Activated CD4-positive, alpha-beta T cell treated with anti-CD3 and anti-CD28 coated beads, Interleukin-2, Interleukin-4, amounts not matched to agents 100 ng/mL and 50 ng/mL, durations not matched to agents 16 hours and 8 hours (primary cell): ENCODE measurements at regions not wholly inside any gene's neighbourhood (a gene's known extent, or its start where the extent isn't known, plus 50 kb on each side); places are given as distances from the start of the nearest gene placed in this dataset.
"Not testable (repeated sequence)": the region's sequence is repeated elsewhere in the genome, so short reads cannot be mapped to it uniquely, and the experiment has no call there.

Experiments used
- DNase-seq: peaks from one replicate; pipeline ENCODE4 v3.0.0-alpha.2; 2020; ENCODE audit warnings: low spot score

GRCh38 chr9:26240020-26240419 lies 561.8 kb upstream of the TUSC1 start:
- DNase-seq: no peak

- no peak for DNase-seq
These were observed 559.0 kb upstream of the TUSC1 start for GRCh38 chr9:26237256-26237655.

- DNase-seq: no peak
These were observed 556.6 kb upstream of the TUSC1 start for GRCh38 chr9:26234865-26235264.

- DNase-seq: no peak
These were observed 553.1 kb upstream of the TUSC1 start for GRCh38 chr9:26231391-26231790.

GRCh38 chr9:26229324-26230054 lies 551.2 kb upstream of the TUSC1 start:
- no peak for DNase-seq

- no peak for DNase-seq
These were observed 550.0 kb upstream of the TUSC1 start for GRCh38 chr9:26228273-26228672.

- DNase-seq: no peak
These were observed 543.0 kb upstream of the TUSC1 start for GRCh38 chr9:26221290-26221689.

- DNase-seq: no peak
These were observed 542.1 kb upstream of the TUSC1 start for GRCh38 chr9:26220367-26220766.

GRCh38 chr9:26219961-26220360 lies 541.7 kb upstream of the TUSC1 start:
- DNase-seq: no peak

GRCh38 chr9:26216702-26217101 lies 538.5 kb upstream of the TUSC1 start:
- no peak for DNase-seq

- not testable (repeated sequence) for DNase-seq
These were observed 536.6 kb upstream of the TUSC1 start for GRCh38 chr9:26214713-26215444.

GRCh38 chr9:26210338-26210851 lies 532.2 kb upstream of the TUSC1 start:
- no peak for DNase-seq

GRCh38 chr9:26205261-26205660 lies 527.0 kb upstream of the TUSC1 start:
- no peak for DNase-seq

- DNase-seq: no peak
These were observed 515.0 kb upstream of the TUSC1 start for GRCh38 chr9:26193237-26193636.

GRCh38 chr9:26191711-26192110 lies 513.5 kb upstream of the TUSC1 start:
- DNase-seq: no peak

GRCh38 chr9:26181836-26182235 lies 503.6 kb upstream of the TUSC1 start:
- no peak for DNase-seq

GRCh38 chr9:26176628-26177027 lies 498.4 kb upstream of the TUSC1 start:
- DNase-seq: no peak

- DNase-seq: no peak
These were observed 497.0 kb upstream of the TUSC1 start for GRCh38 chr9:26175264-26175663.

- no peak for DNase-seq
These were observed 494.1 kb upstream of the TUSC1 start for GRCh38 chr9:26172301-26172700.

GRCh38 chr9:26171691-26172090 lies 493.4 kb upstream of the TUSC1 start:
- DNase-seq: no peak

GRCh38 chr9:26170190-26170589 lies 491.9 kb upstream of the TUSC1 start:
- DNase-seq: no peak

- no peak for DNase-seq
These were observed 491.5 kb upstream of the TUSC1 start for GRCh38 chr9:26169708-26170107.

GRCh38 chr9:26166537-26166936 lies 488.3 kb upstream of the TUSC1 start:
- no peak for DNase-seq
